Prostate gland (tissue), 2 donors: ENCODE measurements at regions not wholly inside any gene's neighbourhood (a gene's known extent, or its start where the extent isn't known, plus 50 kb on each side); places are given as distances from the start of the nearest gene placed in this dataset.
A peak's percentile ranks its signal among the peaks of the same experiment; 100 is the strongest.

Experiments
- DNase-seq: peaks from one replicate; pipeline ENCODE4 v3.0.0-alpha.2; 2019; ENCODE audit warnings: low spot score
- H3K27ac ChIP-seq, 2 donors: fragments of 200-600 bp; sonication (generic); 2 replicates each; pipeline ENCODE4 v1.5.1; 2017 to 2019
- H3K27me3 ChIP-seq: fragments of 200-600 bp; sonication (generic); replicated peaks from 2 replicates; pipeline ENCODE4 v1.5.1; 2019; ENCODE audit not compliant: insufficient read depth
- H3K36me3 ChIP-seq, 2 donors: fragments of 200-600 bp; sonication (generic); 1 replicate in 1 of 2; 2 replicates in 1 of 2; pipeline versions ENCODE4 v1.5.1 to v1.8.1; 2017 to 2019
- H3K4me1 ChIP-seq: fragments of 200-600 bp; sonication (generic); replicated peaks from 2 replicates; pipeline ENCODE4 v1.5.1; 2019
- H3K4me3 ChIP-seq, 2 donors: fragments of 200-600 bp; sonication (generic); 2 replicates each; pipeline ENCODE4 v1.5.1; 2017 to 2019
- H3K9me3 ChIP-seq: fragments of 200-600 bp; sonication (generic); 2 replicates; pipeline ENCODE4 v1.5.1; 2017
- POLR2A ChIP-seq: fragments of 450-650 bp; IDR thresholded peaks from one replicate; pipeline ENCODE4 v1.6.1; 2016; ENCODE audit warnings: antibody characterized with exemption, mild to moderate bottlenecking
- POLR2AphosphoS5 ChIP-seq: sonication (generic); formaldehyde crosslinking; IDR thresholded peaks from one replicate; pipeline ENCODE4 v1.6.1; 2017; ENCODE audit warnings: antibody characterized with exemption
- WGBS: methylation state at CpG from one replicate; pipeline ENCODE4 v1.1.5; 2018; 5-methylcytosine and 5-hydroxymethylcytosine counted together
- intact Hi-C: fragments of 100-400 bp; cut with DNase I; formaldehyde crosslinking; loops from one replicate; pipeline ENCODE4 v1.14.2; 2022
- TF ChIP-seq, protein P1 (sequence below), 4 experiments: fragments of 200-600 bp in 2 of 4; fragments of 450-650 bp in 2 of 4; sonication (generic) in 2 of 4; IDR thresholded peaks; 1 replicate in 3 of 4; 2 replicates in 1 of 4; pipeline ENCODE4 v1.5.1; 2016 to 2019; ENCODE audit warnings: antibody characterized with exemption in 4 of 4, mild to moderate bottlenecking in 2 of 4, moderate library complexity in 2 of 4

DNA sequence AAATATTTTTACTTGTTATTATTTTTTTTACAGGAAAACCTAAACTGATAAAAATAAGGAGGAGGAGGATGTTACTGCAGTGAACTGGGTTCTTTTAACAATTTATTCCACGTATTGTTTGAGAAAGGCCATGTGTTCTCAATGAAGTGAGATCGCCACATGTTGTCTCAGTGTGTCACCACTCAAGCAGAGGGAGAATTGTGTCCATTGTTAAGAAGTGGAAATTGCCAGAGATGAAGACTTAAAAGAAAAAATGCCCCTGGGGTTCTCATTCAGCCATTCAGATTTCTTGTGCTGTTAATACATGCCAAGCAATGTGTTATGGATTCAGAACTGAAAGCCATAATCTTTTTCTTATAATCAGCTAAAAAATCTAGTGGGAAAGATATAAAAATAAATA, 297.1 kb downstream of the NSUN3 start:
- Histone ChIP-seq H3K36me3 (no peaks in the 10 kb centered on the region), H3K4me3 (no peak overlapping the region), H3K9me3 (no peaks in the 10 kb centered on the region), H3K4me1 (peaks cover 2% of the 10 kb centered on the region), H3K27me3 (no peaks in the 10 kb centered on the region), H3K27ac (no peak overlapping the region)
- TF ChIP-seq POLR2A (no peak), POLR2AphosphoS5 (no peak)
- TF ChIP-seq, protein P1, sequence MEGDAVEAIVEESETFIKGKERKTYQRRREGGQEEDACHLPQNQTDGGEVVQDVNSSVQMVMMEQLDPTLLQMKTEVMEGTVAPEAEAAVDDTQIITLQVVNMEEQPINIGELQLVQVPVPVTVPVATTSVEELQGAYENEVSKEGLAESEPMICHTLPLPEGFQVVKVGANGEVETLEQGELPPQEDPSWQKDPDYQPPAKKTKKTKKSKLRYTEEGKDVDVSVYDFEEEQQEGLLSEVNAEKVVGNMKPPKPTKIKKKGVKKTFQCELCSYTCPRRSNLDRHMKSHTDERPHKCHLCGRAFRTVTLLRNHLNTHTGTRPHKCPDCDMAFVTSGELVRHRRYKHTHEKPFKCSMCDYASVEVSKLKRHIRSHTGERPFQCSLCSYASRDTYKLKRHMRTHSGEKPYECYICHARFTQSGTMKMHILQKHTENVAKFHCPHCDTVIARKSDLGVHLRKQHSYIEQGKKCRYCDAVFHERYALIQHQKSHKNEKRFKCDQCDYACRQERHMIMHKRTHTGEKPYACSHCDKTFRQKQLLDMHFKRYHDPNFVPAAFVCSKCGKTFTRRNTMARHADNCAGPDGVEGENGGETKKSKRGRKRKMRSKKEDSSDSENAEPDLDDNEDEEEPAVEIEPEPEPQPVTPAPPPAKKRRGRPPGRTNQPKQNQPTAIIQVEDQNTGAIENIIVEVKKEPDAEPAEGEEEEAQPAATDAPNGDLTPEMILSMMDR (IDR thresholded peaks at IDR 0.05), result no peak
- no peak for DNase-seq
- 82% methylated on average over 2 of the region's 2 CpGs for WGBS
- intact Hi-C loops, result no loop called here

DNA sequence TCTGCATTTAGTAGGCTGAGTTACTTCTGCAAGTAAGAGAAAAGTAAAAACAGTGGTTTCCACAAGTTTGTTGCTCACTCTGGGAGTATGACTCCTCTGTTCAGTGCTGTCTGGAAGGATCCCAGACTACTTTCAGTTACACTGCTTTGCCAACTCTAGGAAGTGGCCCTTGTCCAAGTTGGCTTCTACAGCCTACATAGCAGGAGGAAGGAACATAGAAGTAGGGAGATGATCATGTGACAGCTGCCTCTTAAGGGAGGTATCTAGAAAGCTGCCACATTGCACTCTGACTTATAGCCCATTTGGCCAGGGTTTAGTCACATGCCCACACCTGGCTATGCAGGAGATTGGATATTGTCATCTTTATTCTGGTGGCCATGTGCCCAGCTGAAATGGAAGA, 298.1 kb downstream of the NSUN3 start:
- no peaks in the 10 kb centered on the region for H3K27me3 ChIP-seq
- intact Hi-C loops, result no loop called here
- TF ChIP-seq POLR2A (no peak), POLR2AphosphoS5 (peak; percentile 27)
- TF ChIP-seq, protein P1 (IDR thresholded peaks at IDR 0.05), result no peak
- H3K27ac ChIP-seq, result no peak overlapping the region
- peak; percentile 30 for DNase-seq
- H3K9me3 ChIP-seq, result no peaks in the 10 kb centered on the region
- no peak overlapping the region for H3K4me3 ChIP-seq
- H3K36me3 ChIP-seq, result no peaks in the 10 kb centered on the region
- peaks cover 2% of the 10 kb centered on the region for H3K4me1 ChIP-seq

DNA sequence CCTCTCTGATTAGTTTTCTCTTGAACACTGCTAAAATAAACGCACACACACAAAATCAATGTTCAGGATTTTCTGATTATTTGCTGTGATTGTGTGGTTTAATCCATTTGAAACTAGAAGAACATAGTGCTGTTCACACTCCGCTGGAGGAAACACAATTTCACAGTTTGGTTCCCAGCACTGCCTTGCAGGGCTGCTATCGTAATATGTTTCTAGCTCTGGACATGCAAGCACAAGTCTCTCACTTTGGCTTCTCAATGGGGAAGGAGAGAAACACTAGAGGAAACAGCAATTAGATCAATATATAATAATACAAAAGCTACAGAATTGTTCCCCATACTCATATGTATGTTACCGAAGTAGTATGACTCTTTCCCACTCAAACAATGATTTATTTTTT, 299.5 kb downstream of the NSUN3 start:
- Histone ChIP-seq H3K27ac (no peak overlapping the region), H3K36me3 (no peaks in the 10 kb centered on the region), H3K27me3 (no peaks in the 10 kb centered on the region), H3K9me3 (no peaks in the 10 kb centered on the region), H3K4me3 (no peak overlapping the region), H3K4me1 (peaks cover 2% of the 10 kb centered on the region)
- TF ChIP-seq, protein P1 (IDR thresholded peaks at IDR 0.05), result no peak
- TF ChIP-seq POLR2AphosphoS5 (no peak), POLR2A (no peak)
- no peak for DNase-seq
- intact Hi-C loops, result no loop called here
- 48% methylated on average over 4 of the region's 4 CpGs for WGBS

DNA sequence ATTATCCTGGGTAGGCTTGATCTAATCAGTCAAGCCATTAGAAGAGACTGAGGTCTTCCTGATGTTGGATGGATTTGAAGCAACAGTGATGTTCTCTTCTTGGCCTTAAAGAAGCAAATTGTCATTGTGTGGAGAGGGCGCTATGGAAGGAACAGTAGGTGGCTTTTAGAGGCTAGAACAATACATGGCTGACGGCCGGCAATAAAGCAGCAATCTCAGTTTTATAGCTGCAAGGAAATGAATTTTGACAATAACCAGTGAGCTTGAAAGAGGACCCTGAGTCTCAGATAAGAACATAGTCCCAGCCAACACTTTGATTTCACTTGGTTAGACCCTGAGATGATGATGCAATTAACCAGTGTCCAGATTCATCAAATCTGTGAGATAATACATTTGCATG, 302.1 kb downstream of the NSUN3 start:
- H3K9me3 ChIP-seq, result no peaks in the 10 kb centered on the region
- H3K36me3 ChIP-seq, result no peaks in the 10 kb centered on the region
- H3K27me3 ChIP-seq, result no peaks in the 10 kb centered on the region
- intact Hi-C loops, result no loop called here
- peaks cover 2% of the 10 kb centered on the region for H3K4me1 ChIP-seq
- no peak overlapping the region for H3K4me3 ChIP-seq
- no peak overlapping the region for H3K27ac ChIP-seq
- no peak for TF ChIP-seq POLR2A
- TF ChIP-seq, protein P1 (IDR thresholded peaks at IDR 0.05), result no peak
- TF ChIP-seq POLR2AphosphoS5, result no peak
- 62% methylated on average over 3 of the region's 3 CpGs for WGBS
- no peak for DNase-seq

DNA sequence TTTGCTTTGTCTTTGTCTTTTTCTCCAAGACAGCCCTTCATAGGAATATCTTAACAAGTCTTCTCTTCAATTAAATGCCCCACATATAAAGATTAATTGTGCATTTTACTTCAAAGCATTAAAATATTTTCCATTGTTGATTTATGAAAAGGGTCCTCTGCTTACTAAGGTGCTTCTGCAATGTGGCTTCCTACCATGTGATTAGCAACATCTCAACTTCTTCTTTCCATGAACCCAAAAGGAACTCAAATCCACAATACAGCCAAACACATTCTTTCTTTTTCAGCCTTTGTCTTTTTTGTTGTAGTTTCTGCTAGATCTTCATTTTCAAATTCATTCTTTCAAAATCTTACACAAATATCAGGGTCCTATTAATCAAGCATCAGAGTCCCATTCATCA, 309.2 kb downstream of the NSUN3 start:
- no peaks in the 10 kb centered on the region for H3K4me1 ChIP-seq
- no peak overlapping the region for H3K4me3 ChIP-seq
- no peak for DNase-seq
- TF ChIP-seq, protein P1 (IDR thresholded peaks at IDR 0.05), result no peak
- TF ChIP-seq POLR2A (no peak), POLR2AphosphoS5 (no peak)
- H3K36me3 ChIP-seq, result no peaks in the 10 kb centered on the region
- H3K27ac ChIP-seq, result no peak overlapping the region
- intact Hi-C loops, result no loop called here
- H3K9me3 ChIP-seq, result no peaks in the 10 kb centered on the region
- no peaks in the 10 kb centered on the region for H3K27me3 ChIP-seq
